ENCODE measurements at regions not wholly inside any gene's neighbourhood (a gene's known extent, or its start where the extent isn't known, plus 50 kb on each side); places are given as distances from the start of the nearest gene placed in this dataset.

GRCh38 chr5:158601118-158601517 lies 498.6 kb downstream of the EBF1 start:
- no peak overlapping the region for H3K4me2 ChIP-seq (replicated peaks; ENCODE audit: extremely low read depth, low read length, poor library complexity, severe bottlenecking)
- H3K36me3 ChIP-seq (replicated peaks in 1 of 2; ENCODE audit: control insufficient read depth in 1 of 2, insufficient read depth in 2 of 2, low read length in 2 of 2), result no peaks in the 10 kb centered on the region
- no peak overlapping the region for H3K27ac ChIP-seq (ENCODE audit: low read depth in 1 of 2, low read length in 2 of 2)
- no peaks in the 10 kb centered on the region for H3K79me2 ChIP-seq (ENCODE audit: insufficient read depth, low read length)
- Mint-ChIP-seq H3K4me1 (peaks cover 4% of the 10 kb centered on the region), H3K27me3 (ENCODE audit: low read depth in 3 of 3) (peaks cover 0 to 6% (median 5%) of the 10 kb centered on the region in 3 donors), H3K36me3 (no peaks in the 10 kb centered on the region), H3K4me3 (no peak overlapping the region), H3K9me3 (peaks cover 0 to 4% (median 0%) of the 10 kb centered on the region in 7 donors), H3K27ac (no peak overlapping the region)
- no peaks in the 10 kb centered on the region for H3K27me3 ChIP-seq (ENCODE audit: control insufficient read depth in 2 of 2, insufficient read depth in 2 of 2, low read length in 2 of 2)
- H3K9me3 ChIP-seq (replicated peaks in 1 of 2; ENCODE audit: control insufficient read depth in 1 of 2, insufficient read depth in 1 of 2, low read length in 2 of 2), result no peaks in the 10 kb centered on the region
- intact Hi-C loops (cut with micrococcal nuclease), result no loop called here
- H3K9ac ChIP-seq (ENCODE audit: insufficient read depth, low read length, poor library complexity, severe bottlenecking), result no peak overlapping the region
- no peak overlapping the region for H3K4me3 ChIP-seq (replicated peaks in 1 of 3; ENCODE audit: low read depth in 2 of 3, low read length in 3 of 3)
- peaks cover 0 to 3% of the 10 kb centered on the region in 2 donors for H3K4me1 ChIP-seq (ENCODE audit: control insufficient read depth in 1 of 2, insufficient read depth in 2 of 2, low read length in 2 of 2)
- no peak for DNase-seq
- TF ChIP-seq CTCF (IDR thresholded peaks at IDR 0.05), result no peak
- H2AFZ ChIP-seq (ENCODE audit: insufficient read depth, low read depth, low read length, poor library complexity, severe bottlenecking), result no peak overlapping the region
- no CpG with 5 or more reads among the region's 3 CpGs for WGBS (ENCODE audit: insufficient coverage)
- no peaks in the 10 kb centered on the region for H4K20me1 ChIP-seq (ENCODE audit: insufficient read depth, low read length)

- no peaks in the 10 kb centered on the region for H3K79me2 ChIP-seq (ENCODE audit: insufficient read depth, low read length)
- no peaks in the 10 kb centered on the region for H3K9me3 ChIP-seq (replicated peaks in 1 of 2; ENCODE audit: control insufficient read depth in 1 of 2, insufficient read depth in 1 of 2, low read length in 2 of 2)
- Mint-ChIP-seq H3K27me3 (ENCODE audit: low read depth in 3 of 3) (peaks cover 0 to 6% (median 5%) of the 10 kb centered on the region in 3 donors), H3K27ac (peak overlapping the region in 1 of 7 donors; percentile 18), H3K36me3 (no peaks in the 10 kb centered on the region), H3K4me1 (peaks cover 4% of the 10 kb centered on the region), H3K4me3 (no peak overlapping the region), H3K9me3 (peaks cover 0 to 4% (median 0%) of the 10 kb centered on the region in 7 donors)
- H3K4me2 ChIP-seq (replicated peaks; ENCODE audit: extremely low read depth, low read length, poor library complexity, severe bottlenecking), result no peak overlapping the region
- H3K4me1 ChIP-seq (ENCODE audit: control insufficient read depth in 1 of 2, insufficient read depth in 2 of 2, low read length in 2 of 2), result peaks cover 0 to 3% of the 10 kb centered on the region in 2 donors
- no peak for DNase-seq
- intact Hi-C loops (cut with micrococcal nuclease), result no loop called here
- no peaks in the 10 kb centered on the region for H3K36me3 ChIP-seq (replicated peaks in 1 of 2; ENCODE audit: control insufficient read depth in 1 of 2, insufficient read depth in 2 of 2, low read length in 2 of 2)
- H3K9ac ChIP-seq (ENCODE audit: insufficient read depth, low read length, poor library complexity, severe bottlenecking), result no peak overlapping the region
- no peak overlapping the region for H3K4me3 ChIP-seq (replicated peaks in 1 of 3; ENCODE audit: low read depth in 2 of 3, low read length in 3 of 3)
- no peak overlapping the region for H2AFZ ChIP-seq (ENCODE audit: insufficient read depth, low read depth, low read length, poor library complexity, severe bottlenecking)
- H4K20me1 ChIP-seq (ENCODE audit: insufficient read depth, low read length), result no peaks in the 10 kb centered on the region
- no peaks in the 10 kb centered on the region for H3K27me3 ChIP-seq (ENCODE audit: control insufficient read depth in 2 of 2, insufficient read depth in 2 of 2, low read length in 2 of 2)
- no peak for TF ChIP-seq CTCF (IDR thresholded peaks at IDR 0.05)
- 89% methylated on average over 2 of the region's 3 CpGs for WGBS (ENCODE audit: insufficient coverage)
- no peak overlapping the region for H3K27ac ChIP-seq (ENCODE audit: low read depth in 1 of 2, low read length in 2 of 2)
Observed at GRCh38 chr5:158600679-158601078, 499.0 kb downstream of the EBF1 start.
